Activated naive CD4-positive, alpha-beta T cell treated with anti-CD3 and anti-CD28 coated beads, Interleukin-2, amount 50 U/mL, for 72 hours (primary cell): ENCODE measurements at regions not wholly inside any gene's neighbourhood (a gene's known extent, or its start where the extent isn't known, plus 50 kb on each side); places are given as distances from the start of the nearest gene placed in this dataset.

Source experiments
- ATAC-seq, 2 donors: fragments of 150-1000 bp; cut with Tn5 transposase; 2 replicates each; pipeline ENCODE4 v1.10.0; 2021; ENCODE audit warnings: mild to moderate bottlenecking in 2 of 2, moderate library complexity in 2 of 2
- DNase-seq, 2 donors: peaks; one replicate each; pipeline ENCODE4 v3.0.0; 2021 to 2022; ENCODE audit warnings: low spot score in 2 of 2
- H3K27ac Mint-ChIP-seq, 2 donors: one replicate each; pipeline ENCODE4 v1.8.0; 2022; ENCODE audit warnings: mild to moderate bottlenecking in 2 of 2, mixed read lengths in 2 of 2
- H3K36me3 Mint-ChIP-seq, 2 donors: one replicate each; pipeline ENCODE4 v1.8.0; 2022; ENCODE audit warnings: mixed read lengths in 2 of 2
- H3K9me3 Mint-ChIP-seq, 2 donors: one replicate each; pipeline ENCODE4 v1.8.0; 2022; ENCODE audit warnings: mixed read lengths in 2 of 2

- Mint-ChIP-seq H3K9me3 (no peaks in the 10 kb centered on the region), H3K27ac (no peak overlapping the region), H3K36me3 (no peaks in the 10 kb centered on the region)
- ATAC-seq (peak in 1 of 2 donors; percentile 26), DNase-seq (no peak)
These were observed 80.8 kb upstream of the TIAM2 start for GRCh38 chr6:154914288-154914687.

GRCh38 chr6:154916857-154917256 is 78.3 kb upstream of the TIAM2 start:
- Mint-ChIP-seq H3K27ac (no peak overlapping the region), H3K36me3 (no peaks in the 10 kb centered on the region), H3K9me3 (no peaks in the 10 kb centered on the region)
- ATAC-seq (peak in 1 of 2 donors; percentile 26), DNase-seq (no peak)

- DNase-seq, result no peak
- Mint-ChIP-seq H3K27ac (no peak overlapping the region), H3K9me3 (no peaks in the 10 kb centered on the region), H3K36me3 (no peaks in the 10 kb centered on the region)
- ATAC-seq, result no peak
These were observed 77.2 kb upstream of the TIAM2 start for GRCh38 chr6:154917941-154918340.

GRCh38 chr6:154919806-154920205 is 75.3 kb upstream of the TIAM2 start:
- Mint-ChIP-seq H3K9me3 (no peaks in the 10 kb centered on the region), H3K36me3 (no peaks in the 10 kb centered on the region), H3K27ac (no peak overlapping the region)
- ATAC-seq (no peak), DNase-seq (no peak)

GRCh38 chr6:154920495-154921200 is 74.5 kb upstream of the TIAM2 start:
- no peaks in the 10 kb centered on the region for H3K9me3 Mint-ChIP-seq
- DNase-seq (no peak), ATAC-seq (no peak)
- H3K27ac Mint-ChIP-seq, result no peak overlapping the region
- no peaks in the 10 kb centered on the region for H3K36me3 Mint-ChIP-seq

- H3K27ac Mint-ChIP-seq, result peak overlapping the region in 1 of 2 donors; percentile 88
These were observed 73.6 kb upstream of the TIAM2 start for GRCh38 chr6:154921482-154921881.

GRCh38 chr6:154923199-154923869 is 71.8 kb upstream of the TIAM2 start:
- H3K36me3 Mint-ChIP-seq, result no peaks in the 10 kb centered on the region
- no peak overlapping the region for H3K27ac Mint-ChIP-seq
- ATAC-seq, result no peak
- no peak for DNase-seq
- H3K9me3 Mint-ChIP-seq, result no peaks in the 10 kb centered on the region

More at GRCh38 chr6:154921482-154921881, 73.6 kb upstream of the TIAM2 start:
- no peak for DNase-seq
- H3K36me3 Mint-ChIP-seq, result no peaks in the 10 kb centered on the region
- ATAC-seq, result no peak
- H3K9me3 Mint-ChIP-seq, result no peaks in the 10 kb centered on the region

- DNase-seq, result no peak
- no peaks in the 10 kb centered on the region for H3K36me3 Mint-ChIP-seq
- no peak overlapping the region for H3K27ac Mint-ChIP-seq
- no peaks in the 10 kb centered on the region for H3K9me3 Mint-ChIP-seq
- ATAC-seq, result no peak
These were observed 70.0 kb upstream of the TIAM2 start for GRCh38 chr6:154925130-154925529.

GRCh38 chr6:154926366-154926765 is 68.7 kb upstream of the TIAM2 start:
- H3K9me3 Mint-ChIP-seq, result no peaks in the 10 kb centered on the region
- ATAC-seq (no peak), DNase-seq (no peak)
- no peak overlapping the region for H3K27ac Mint-ChIP-seq
- no peaks in the 10 kb centered on the region for H3K36me3 Mint-ChIP-seq

GRCh38 chr6:154928325-154928922 is 66.7 kb upstream of the TIAM2 start:
- H3K9me3 Mint-ChIP-seq, result no peaks in the 10 kb centered on the region
- H3K36me3 Mint-ChIP-seq, result no peaks in the 10 kb centered on the region
- DNase-seq (peak in 1 of 2 donors; percentile 77), ATAC-seq (peak; percentile 61 to 72)
- H3K27ac Mint-ChIP-seq, result no peak overlapping the region

GRCh38 chr6:154930451-154930851 is 64.7 kb upstream of the TIAM2 start:
- DNase-seq, result no peak
- H3K9me3 Mint-ChIP-seq, result peaks cover 3 to 4% of the 10 kb centered on the region in 2 donors
- H3K36me3 Mint-ChIP-seq, result no peaks in the 10 kb centered on the region
- H3K27ac Mint-ChIP-seq, result no peak overlapping the region
- ATAC-seq, result no peak

GRCh38 chr6:154931711-154932424 is 63.2 kb upstream of the TIAM2 start:
- ATAC-seq (no peak), DNase-seq (no peak)
- Mint-ChIP-seq H3K27ac (no peak overlapping the region), H3K9me3 (peaks cover 3 to 4% of the 10 kb centered on the region in 2 donors), H3K36me3 (no peaks in the 10 kb centered on the region)

- DNase-seq (no peak), ATAC-seq (no peak)
- H3K36me3 Mint-ChIP-seq, result no peaks in the 10 kb centered on the region
- no peak overlapping the region for H3K27ac Mint-ChIP-seq
- peaks cover 3 to 4% of the 10 kb centered on the region in 2 donors for H3K9me3 Mint-ChIP-seq
These were observed 62.5 kb upstream of the TIAM2 start for GRCh38 chr6:154932515-154933027.

- ATAC-seq, result no peak
- H3K9me3 Mint-ChIP-seq, result peaks cover 3 to 4% of the 10 kb centered on the region in 2 donors
- no peak overlapping the region for H3K27ac Mint-ChIP-seq
- DNase-seq, result no peak
- no peaks in the 10 kb centered on the region for H3K36me3 Mint-ChIP-seq
These were observed 61.8 kb upstream of the TIAM2 start for GRCh38 chr6:154933181-154933827.

- Mint-ChIP-seq H3K27ac (no peak overlapping the region), H3K9me3 (peaks cover 3 to 11% of the 10 kb centered on the region in 2 donors), H3K36me3 (no peaks in the 10 kb centered on the region)
- no peak for ATAC-seq
- DNase-seq, result no peak
These were observed 57.6 kb upstream of the TIAM2 start for GRCh38 chr6:154937306-154938220.

- H3K9me3 Mint-ChIP-seq, result peaks cover 3 to 13% of the 10 kb centered on the region in 2 donors
- H3K27ac Mint-ChIP-seq, result no peak overlapping the region
- ATAC-seq (no peak), DNase-seq (no peak)
- H3K36me3 Mint-ChIP-seq, result no peaks in the 10 kb centered on the region
These were observed 56.9 kb upstream of the TIAM2 start for GRCh38 chr6:154938221-154938580.
